Activated naive CD8-positive, alpha-beta T cell treated with anti-CD3 and anti-CD28 coated beads, Interleukin-2, amount 50 U/mL, for 16 hours (primary cell): ENCODE measurements at regions not wholly inside any gene's neighbourhood (a gene's known extent, or its start where the extent isn't known, plus 50 kb on each side); places are given as distances from the start of the nearest gene placed in this dataset.

Source experiments
- DNase-seq: peaks from one replicate; pipeline ENCODE4 v3.0.0-alpha.2; 2020; ENCODE audit warnings: low read depth, low spot score

GRCh38 chr16:66266436-66267291 is 99.8 kb upstream of the CDH5 start:
- DNase-seq = no peak

DNA sequence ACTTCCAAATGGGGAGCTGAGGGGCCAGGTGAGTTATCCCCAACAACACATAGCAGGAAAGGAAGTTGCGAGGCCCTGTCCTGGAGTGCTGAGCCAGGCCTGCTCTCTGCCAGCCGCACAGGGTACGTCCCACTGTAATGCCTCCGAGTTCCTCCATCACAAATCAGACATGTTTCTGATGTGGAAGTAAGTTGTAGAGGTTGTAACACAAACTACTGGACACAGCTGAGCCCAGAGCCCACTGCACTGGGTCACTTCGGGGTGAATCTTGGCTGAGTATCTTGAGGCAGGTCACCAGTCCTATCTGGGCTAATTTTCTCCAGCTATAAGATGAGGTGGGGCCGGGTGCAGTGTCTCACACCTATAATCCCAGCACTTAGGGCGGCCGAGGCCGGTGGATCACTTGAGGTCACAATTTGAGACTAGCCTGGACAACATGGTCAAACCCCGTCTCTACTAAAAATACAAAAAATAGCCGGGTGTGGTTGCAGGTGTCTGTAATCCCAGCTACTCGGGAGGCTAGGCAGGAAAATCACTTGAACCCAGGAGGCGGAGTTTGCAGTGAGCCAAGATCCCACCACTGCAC is 100.8 kb upstream of the CDH5 start:
- DNase-seq = no peak

- DNase-seq = no peak
Observed at GRCh38 chr16:66265048-66265415, 101.5 kb upstream of the CDH5 start.

DNA sequence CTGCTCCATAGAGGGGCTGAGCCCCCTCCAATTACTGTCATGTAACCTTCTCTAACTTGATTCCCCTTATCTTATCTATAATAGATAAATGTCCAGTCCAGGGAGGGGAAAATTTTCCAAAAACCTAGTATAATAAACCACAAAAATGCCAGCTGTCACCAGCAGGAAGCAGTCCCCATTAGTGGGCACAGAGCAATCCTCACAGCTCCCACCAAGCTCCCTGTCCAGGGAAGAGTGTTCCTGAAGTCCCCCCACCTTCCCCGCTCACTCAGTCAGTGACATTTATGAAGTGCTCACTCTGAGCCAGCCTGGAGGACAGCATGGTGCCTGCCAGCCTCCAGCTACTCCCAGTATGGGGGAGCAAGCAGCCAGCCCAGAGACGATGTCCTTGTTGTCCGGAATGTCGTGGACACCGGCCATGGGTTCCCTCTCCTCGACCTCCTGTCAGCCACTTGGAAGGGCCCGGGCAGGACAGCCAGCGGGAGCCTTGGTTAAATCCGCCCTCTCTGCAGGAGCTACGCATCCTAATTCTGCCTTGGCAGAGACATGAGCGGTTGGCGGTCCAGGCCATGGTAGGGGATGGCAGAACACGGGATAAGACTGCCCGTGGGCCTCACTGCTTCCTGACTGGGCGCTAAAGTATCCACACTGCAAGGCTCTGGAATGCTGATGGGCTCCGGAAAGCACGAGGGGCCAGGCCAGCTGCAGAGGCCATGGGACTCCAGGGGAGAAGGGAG is 102.0 kb upstream of the CDH5 start:
- DNase-seq = no peak

DNA sequence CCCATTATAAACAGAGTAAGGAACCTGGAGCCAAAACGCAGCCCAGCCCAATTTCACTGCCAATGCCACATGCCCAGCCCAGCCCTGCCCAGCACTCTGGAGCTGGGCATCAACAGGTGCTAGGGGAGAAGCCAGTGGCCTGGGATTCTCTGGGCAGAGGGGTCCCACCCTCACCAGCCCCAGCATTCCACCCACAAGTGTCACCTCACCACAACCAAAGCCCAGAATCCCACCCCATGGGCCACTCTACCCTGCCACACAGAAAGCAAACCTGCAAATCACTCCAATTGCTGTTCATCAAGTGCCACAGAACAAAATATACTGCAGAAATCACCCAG is 102.5 kb upstream of the CDH5 start:
- DNase-seq = no peak

DNA sequence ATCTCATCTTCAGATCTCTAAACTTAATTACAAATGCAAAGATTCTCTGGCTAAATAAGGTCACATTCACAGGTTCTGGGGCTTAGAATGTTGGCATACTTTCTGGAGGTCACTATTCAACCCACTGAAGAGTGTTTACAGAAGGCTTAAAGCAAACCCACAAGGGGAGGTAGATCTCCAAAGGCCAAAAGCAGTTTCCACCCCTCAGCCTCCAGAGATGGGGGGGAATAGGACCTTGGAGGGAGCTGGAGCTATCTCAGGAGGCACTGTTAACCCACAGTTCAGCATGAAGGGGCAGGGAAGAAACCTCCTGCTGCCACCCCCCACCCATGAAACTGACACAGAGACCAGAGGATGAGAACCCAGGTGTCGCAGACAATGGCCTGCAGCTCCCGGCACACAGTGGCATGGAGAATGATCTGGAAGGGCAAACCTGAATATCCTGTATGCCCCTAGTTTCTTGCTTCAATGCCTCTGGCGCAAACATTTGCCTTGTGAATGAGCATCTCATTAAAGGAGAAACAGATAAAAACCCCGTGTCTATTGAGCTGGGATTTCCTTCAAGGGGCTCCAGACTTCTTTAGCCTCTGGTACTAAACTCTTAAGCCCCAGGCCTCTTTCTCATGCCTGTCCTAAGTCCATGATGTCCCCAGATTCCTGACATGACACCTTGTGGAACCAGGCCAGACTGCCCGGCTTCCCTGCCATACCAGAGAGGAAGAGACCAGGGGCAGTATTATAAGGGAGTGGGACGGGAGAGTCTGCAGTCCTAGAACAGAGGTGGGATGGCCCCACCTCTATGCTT is 103.1 kb upstream of the CDH5 start:
- DNase-seq = no peak

- no peak for DNase-seq
Observed at GRCh38 chr16:66262253-66263167, 104.0 kb upstream of the CDH5 start.

GRCh38 chr16:66261826-66262225 is 104.7 kb upstream of the CDH5 start:
- DNase-seq = no peak

DNA sequence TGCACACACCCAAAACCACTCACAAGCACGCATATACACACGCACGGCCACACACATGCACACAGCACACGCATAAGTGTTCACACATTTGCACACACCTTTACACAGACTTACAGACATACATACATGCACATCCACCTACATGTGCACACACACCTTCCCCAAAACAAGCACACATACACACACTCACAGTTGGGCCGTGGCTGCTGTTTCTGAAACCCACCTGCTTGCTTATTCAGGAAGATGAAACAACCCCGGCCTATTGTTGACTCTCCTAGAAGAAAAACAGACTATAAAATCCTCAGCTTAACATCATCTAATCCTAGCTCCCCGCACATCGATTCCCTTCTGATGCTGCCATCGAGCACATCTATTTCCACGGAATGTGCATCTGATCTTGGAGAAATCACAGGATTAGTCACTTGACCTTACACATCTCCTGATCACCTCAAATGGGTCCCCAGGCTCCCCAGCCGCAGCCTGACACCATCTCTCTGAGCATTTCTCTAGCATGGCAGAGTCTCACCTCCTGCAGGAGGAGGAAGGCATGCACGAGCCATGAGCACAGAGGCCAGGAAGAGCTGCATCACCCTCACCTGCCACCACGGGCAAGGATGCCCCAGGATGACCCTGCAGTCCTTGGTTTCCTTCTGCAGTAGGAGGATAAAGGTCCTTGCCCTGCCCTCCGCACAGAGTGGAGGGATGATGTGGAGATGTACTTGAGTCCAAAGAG is 105.8 kb upstream of the CDH5 start:
- no peak for DNase-seq

- no peak for DNase-seq
Observed at GRCh38 chr16:66258916-66259845, 107.3 kb upstream of the CDH5 start.

- no peak for DNase-seq
Observed at GRCh38 chr16:66256919-66257318, 109.6 kb upstream of the CDH5 start.

DNA sequence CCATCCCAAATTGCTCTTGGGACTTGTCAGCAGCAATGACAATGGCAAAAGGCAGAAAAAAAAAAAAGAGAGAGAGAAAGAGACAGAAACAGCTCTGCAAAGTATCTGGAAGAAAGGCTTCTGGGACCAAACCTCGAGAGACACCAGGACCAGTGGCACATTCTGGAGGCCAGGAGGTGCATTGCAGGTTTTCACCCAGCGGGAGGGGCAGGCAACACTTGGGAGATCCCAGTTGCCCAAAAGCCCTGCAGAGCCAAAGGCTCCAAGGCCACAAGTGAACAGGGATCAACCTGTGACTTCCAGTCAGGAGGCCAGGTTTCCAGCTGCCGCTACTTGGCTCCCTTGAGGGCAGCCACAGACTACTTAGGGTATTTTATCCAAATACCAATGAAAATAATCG is 110.8 kb upstream of the CDH5 start:
- no peak for DNase-seq

DNA sequence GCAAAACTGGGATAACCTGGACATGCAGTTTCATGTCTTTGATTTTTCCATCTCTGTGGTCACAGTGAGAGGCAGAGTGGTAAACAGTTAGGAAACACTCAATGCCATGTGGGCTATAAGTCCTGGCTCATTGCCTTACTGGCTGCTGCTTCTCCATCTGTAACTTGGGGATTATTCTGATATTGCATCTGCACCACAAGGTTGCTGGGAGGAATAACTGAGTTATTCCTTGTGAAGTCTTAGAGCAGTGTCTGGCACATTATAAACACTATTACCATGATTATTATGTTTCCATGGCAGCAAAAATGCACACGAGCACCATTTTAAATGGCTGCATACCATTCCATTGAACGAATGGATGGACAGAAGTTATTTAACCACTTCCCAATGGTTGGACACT is 111.7 kb upstream of the CDH5 start:
- no peak for DNase-seq

- DNase-seq = no peak
Observed at GRCh38 chr16:66254106-66254505, 112.4 kb upstream of the CDH5 start.

GRCh38 chr16:66251476-66252160 is 114.9 kb upstream of the CDH5 start:
- DNase-seq = no peak

GRCh38 chr16:66250686-66251431 is 115.6 kb upstream of the CDH5 start:
- no peak for DNase-seq

- DNase-seq = no peak
Observed at GRCh38 chr16:66247516-66248481, 118.7 kb upstream of the CDH5 start.
